SU-DHL-6 (cell line): ENCODE measurements at regions not wholly inside any gene's neighbourhood (a gene's known extent, or its start where the extent isn't known, plus 50 kb on each side); places are given as distances from the start of the nearest gene placed in this dataset.

Source experiments
- CTCF ChIP-seq: fragments of 200-600 bp; sonication (generic); IDR thresholded peaks from one replicate; pipeline ENCODE4 v1.5.1; 2017; ENCODE audit warnings: antibody characterized with exemption, mild to moderate bottlenecking, low read length, moderate library complexity; ENCODE audit not compliant: insufficient read depth, poor library complexity, severe bottlenecking
- EZH2phosphoT487 ChIP-seq: fragments of 200-600 bp; sonication (generic), shearing (Covaris generic); conservative IDR thresholded peaks from 2 replicates; pipeline ENCODE4 v1.6.1; 2018; ENCODE audit warnings: mild to moderate bottlenecking, antibody characterized with exemption, low read length, moderate library complexity, mixed read lengths

DNA sequence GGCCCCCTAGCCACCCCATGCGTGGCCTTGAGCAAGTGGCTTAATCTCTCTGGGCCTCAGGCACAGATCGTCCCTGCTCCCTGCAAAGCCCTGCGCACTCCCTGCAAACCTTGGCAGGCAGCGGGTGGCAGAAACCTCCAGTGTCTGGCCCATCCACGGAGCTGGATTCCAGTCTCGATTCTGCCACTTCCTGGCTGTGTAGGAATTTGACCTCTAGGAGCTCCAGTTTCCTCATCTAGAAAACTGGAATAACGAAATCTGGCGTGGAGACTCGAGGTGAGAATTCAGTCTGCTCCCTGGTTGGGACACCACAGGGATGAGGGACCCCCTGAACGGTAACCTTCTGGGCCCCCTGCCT, 186.9 kb downstream of the MN1 start:
- TF ChIP-seq CTCF (no peak), EZH2phosphoT487 (no peak)
